SK-N-SH treated with all-trans-retinoic acid at 6 μM for 48 hours (cell line): ENCODE measurements at regions not wholly inside any gene's neighbourhood (a gene's known extent, or its start where the extent isn't known, plus 50 kb on each side); places are given as distances from the start of the nearest gene placed in this dataset.

ENCODE experiments used
- ATAC-seq: fragments of 200-7000 bp; cut with Tn5 transposase; 3 replicates; pipeline ENCODE4 v1.9.1; 2020; ENCODE audit warnings: mild to moderate bottlenecking, moderate library complexity
- ARNTL ChIP-seq: fragments of 450-650 bp; formaldehyde crosslinking; IDR thresholded peaks from 2 replicates; pipeline ENCODE4 v1.5.0; 2020; ENCODE audit warnings: low read depth, mild to moderate bottlenecking, moderate library complexity, borderline replicate concordance
- BACH2 ChIP-seq: fragments of 250-450 bp; sonication (Bioruptor Pico); IDR thresholded peaks from 2 replicates; pipeline ENCODE4 v1.9.0; 2021; ENCODE audit warnings: mild to moderate bottlenecking, borderline replicate concordance
- CSDC2 ChIP-seq: fragments of 250-450 bp; sonication (Bioruptor Pico); IDR thresholded peaks from 2 replicates; pipeline ENCODE4 v1.5.0; 2020; ENCODE audit warnings: mild to moderate bottlenecking, moderate library complexity
- ESRRG ChIP-seq: fragments of 250-450 bp; sonication (Bioruptor Pico); IDR thresholded peaks from 2 replicates; pipeline ENCODE4 v1.6.1; 2021; ENCODE audit warnings: mild to moderate bottlenecking
- GLIS3 ChIP-seq: fragments of 250-450 bp; sonication (Bioruptor Pico); IDR thresholded peaks from 2 replicates; pipeline ENCODE4 v1.5.0; 2020; ENCODE audit warnings: mild to moderate bottlenecking, moderate library complexity
- ISL1 ChIP-seq: fragments of 250-450 bp; sonication (Bioruptor Pico); IDR thresholded peaks from 2 replicates; pipeline ENCODE4 v2.1.2; 2022; ENCODE audit warnings: mild to moderate bottlenecking, moderate library complexity
- PPARA ChIP-seq: fragments of 250-450 bp; sonication (Bioruptor Pico); IDR thresholded peaks from 2 replicates; pipeline ENCODE4 v1.5.0; 2020; ENCODE audit warnings: mild to moderate bottlenecking, borderline replicate concordance
- RARB ChIP-seq: fragments of 250-450 bp; sonication (Bioruptor Pico); IDR thresholded peaks from 2 replicates; pipeline ENCODE4 v1.8.0; 2021; ENCODE audit warnings: mild to moderate bottlenecking, moderate library complexity
- SNAI2 ChIP-seq: fragments of 250-450 bp; sonication (Bioruptor Pico); IDR thresholded peaks from 2 replicates; pipeline ENCODE4 v1.5.0; 2020; ENCODE audit warnings: mild to moderate bottlenecking, moderate library complexity
- TCF4 ChIP-seq: fragments of 250-450 bp; sonication (Bioruptor Pico); IDR thresholded peaks from 2 replicates; pipeline ENCODE4 v1.8.0; 2021; ENCODE audit warnings: mild to moderate bottlenecking, moderate library complexity, borderline replicate concordance
- TOX ChIP-seq: fragments of 250-450 bp; sonication (Bioruptor Pico); IDR thresholded peaks from 2 replicates; pipeline ENCODE4 v1.8.0; 2021; ENCODE audit warnings: mild to moderate bottlenecking, moderate library complexity, borderline replicate concordance
- ZC3H10 ChIP-seq: fragments of 250-450 bp; sonication (Bioruptor Pico); IDR thresholded peaks from 2 replicates; pipeline ENCODE4 v1.5.1; 2021; ENCODE audit warnings: mild to moderate bottlenecking, moderate library complexity
- ZFP3 ChIP-seq: fragments of 250-450 bp; sonication (Bioruptor Pico); IDR thresholded peaks from 2 replicates; pipeline ENCODE4 v1.5.0; 2020; ENCODE audit warnings: mild to moderate bottlenecking, moderate library complexity
- ZNF565 ChIP-seq: fragments of 450-650 bp; formaldehyde crosslinking; conservative IDR thresholded peaks from 2 replicates; pipeline ENCODE4 v1.5.0; 2020; ENCODE audit warnings: low read depth, mild to moderate bottlenecking, moderate library complexity
- ZNF70 ChIP-seq: fragments of 450-650 bp; formaldehyde crosslinking; IDR thresholded peaks from 2 replicates; pipeline ENCODE4 v1.5.0; 2020; ENCODE audit warnings: mild to moderate bottlenecking, moderate library complexity
- ZNF8 ChIP-seq: fragments of 450-650 bp; formaldehyde crosslinking; IDR thresholded peaks from 2 replicates; pipeline ENCODE4 v1.5.0; 2020; ENCODE audit warnings: mild to moderate bottlenecking, moderate library complexity
- TF ChIP-seq, protein P1 (sequence below): fragments of 250-450 bp; sonication (Bioruptor Pico); IDR thresholded peaks from 2 replicates; pipeline ENCODE4 v1.5.0; 2020; ENCODE audit warnings: mild to moderate bottlenecking, moderate library complexity
- TF ChIP-seq, protein P2 (sequence below): fragments of 250-450 bp; sonication (Bioruptor Pico); IDR thresholded peaks from 2 replicates; pipeline ENCODE4 v1.5.1; 2020; ENCODE audit warnings: low read depth, mild to moderate bottlenecking, moderate library complexity
- TF ChIP-seq, protein P3 (sequence below): fragments of 250-450 bp; sonication (Bioruptor Pico); IDR thresholded peaks from 2 replicates; pipeline ENCODE4 v1.8.0; 2020; ENCODE audit warnings: mild to moderate bottlenecking, moderate library complexity, borderline replicate concordance
- TF ChIP-seq, protein P4 (sequence below): fragments of 250-450 bp; sonication (Bioruptor Pico); IDR thresholded peaks from 2 replicates; pipeline ENCODE4 v1.8.0; 2021; ENCODE audit warnings: low read depth, mild to moderate bottlenecking, moderate library complexity, borderline replicate concordance

DNA sequence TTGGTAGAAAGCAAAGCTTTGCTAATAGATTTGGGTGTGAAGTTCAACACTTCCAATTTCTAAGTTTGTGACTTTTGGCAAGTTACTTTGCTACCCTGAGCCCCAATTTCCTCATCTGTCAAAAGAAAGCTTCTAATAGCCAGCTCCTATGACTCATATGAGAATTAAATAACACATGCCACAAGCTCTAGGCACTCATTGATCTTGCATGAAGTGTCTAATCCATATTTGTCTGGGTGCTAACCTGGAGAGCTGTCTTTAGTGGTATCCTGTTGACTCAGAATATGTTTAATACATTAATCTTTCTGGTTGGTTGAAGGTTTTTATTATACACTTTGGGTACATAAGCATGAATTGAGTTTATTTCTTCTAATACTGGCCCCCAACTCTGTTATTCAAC, 188.8 kb downstream of the POSTN start:
- ATAC-seq: no peak

DNA sequence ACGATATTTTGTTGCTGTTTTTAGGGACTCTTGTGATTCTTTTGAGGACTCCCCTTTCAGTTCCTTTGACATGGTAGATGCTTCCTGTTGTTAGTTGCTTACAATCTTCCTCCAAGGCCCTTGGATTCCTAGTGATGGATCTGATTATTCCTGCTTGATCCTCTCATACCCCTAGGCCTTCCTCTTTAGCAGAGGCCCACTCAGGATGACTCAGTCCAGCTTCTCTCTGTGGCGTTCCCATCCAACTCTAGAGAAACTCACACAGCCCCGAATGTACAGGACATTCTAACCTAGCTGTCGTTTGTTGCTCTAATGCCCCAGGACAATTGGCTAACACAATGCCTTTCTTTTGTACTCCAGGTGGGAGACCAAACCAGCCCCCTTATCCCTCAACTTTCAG, 191.4 kb downstream of the POSTN start:
- TF ChIP-seq TCF4 (CRISPR knock-in tag) (no peak), ZNF8 (CRISPR knock-in tag) (no peak), ARNTL (CRISPR knock-in tag) (no peak)
- TF ChIP-seq, protein P1, sequence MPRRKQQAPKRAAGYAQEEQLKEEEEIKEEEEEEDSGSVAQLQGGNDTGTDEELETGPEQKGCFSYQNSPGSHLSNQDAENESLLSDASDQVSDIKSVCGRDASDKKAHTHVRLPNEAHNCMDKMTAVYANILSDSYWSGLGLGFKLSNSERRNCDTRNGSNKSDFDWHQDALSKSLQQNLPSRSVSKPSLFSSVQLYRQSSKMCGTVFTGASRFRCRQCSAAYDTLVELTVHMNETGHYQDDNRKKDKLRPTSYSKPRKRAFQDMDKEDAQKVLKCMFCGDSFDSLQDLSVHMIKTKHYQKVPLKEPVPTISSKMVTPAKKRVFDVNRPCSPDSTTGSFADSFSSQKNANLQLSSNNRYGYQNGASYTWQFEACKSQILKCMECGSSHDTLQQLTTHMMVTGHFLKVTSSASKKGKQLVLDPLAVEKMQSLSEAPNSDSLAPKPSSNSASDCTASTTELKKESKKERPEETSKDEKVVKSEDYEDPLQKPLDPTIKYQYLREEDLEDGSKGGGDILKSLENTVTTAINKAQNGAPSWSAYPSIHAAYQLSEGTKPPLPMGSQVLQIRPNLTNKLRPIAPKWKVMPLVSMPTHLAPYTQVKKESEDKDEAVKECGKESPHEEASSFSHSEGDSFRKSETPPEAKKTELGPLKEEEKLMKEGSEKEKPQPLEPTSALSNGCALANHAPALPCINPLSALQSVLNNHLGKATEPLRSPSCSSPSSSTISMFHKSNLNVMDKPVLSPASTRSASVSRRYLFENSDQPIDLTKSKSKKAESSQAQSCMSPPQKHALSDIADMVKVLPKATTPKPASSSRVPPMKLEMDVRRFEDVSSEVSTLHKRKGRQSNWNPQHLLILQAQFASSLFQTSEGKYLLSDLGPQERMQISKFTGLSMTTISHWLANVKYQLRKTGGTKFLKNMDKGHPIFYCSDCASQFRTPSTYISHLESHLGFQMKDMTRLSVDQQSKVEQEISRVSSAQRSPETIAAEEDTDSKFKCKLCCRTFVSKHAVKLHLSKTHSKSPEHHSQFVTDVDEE: no peak
- ATAC-seq: no peak

More for the DNA sequence above, 188.8 kb downstream of the POSTN start:
- TF ChIP-seq GLIS3: no peak
- no peak for TF ChIP-seq ZC3H10 (CRISPR knock-in tag)
- TF ChIP-seq ZNF565: no peak
- TF ChIP-seq, protein P1: no peak
- TF ChIP-seq, protein P2, sequence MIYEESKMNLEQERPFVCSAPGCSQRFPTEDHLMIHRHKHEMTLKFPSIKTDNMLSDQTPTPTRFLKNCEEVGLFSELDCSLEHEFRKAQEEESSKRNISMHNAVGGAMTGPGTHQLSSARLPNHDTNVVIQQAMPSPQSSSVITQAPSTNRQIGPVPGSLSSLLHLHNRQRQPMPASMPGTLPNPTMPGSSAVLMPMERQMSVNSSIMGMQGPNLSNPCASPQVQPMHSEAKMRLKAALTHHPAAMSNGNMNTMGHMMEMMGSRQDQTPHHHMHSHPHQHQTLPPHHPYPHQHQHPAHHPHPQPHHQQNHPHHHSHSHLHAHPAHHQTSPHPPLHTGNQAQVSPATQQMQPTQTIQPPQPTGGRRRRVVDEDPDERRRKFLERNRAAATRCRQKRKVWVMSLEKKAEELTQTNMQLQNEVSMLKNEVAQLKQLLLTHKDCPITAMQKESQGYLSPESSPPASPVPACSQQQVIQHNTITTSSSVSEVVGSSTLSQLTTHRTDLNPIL (CRISPR knock-in tag): no peak
- no peak for TF ChIP-seq ZFP3
- TF ChIP-seq ARNTL (CRISPR knock-in tag): no peak
- TF ChIP-seq BACH2 (CRISPR knock-in tag): no peak
- no peak for TF ChIP-seq ESRRG (CRISPR knock-in tag)
- TF ChIP-seq SNAI2: no peak
- TF ChIP-seq ZNF70 (CRISPR knock-in tag): no peak
- TF ChIP-seq RARB (CRISPR knock-in tag): no peak
- TF ChIP-seq, protein P3, sequence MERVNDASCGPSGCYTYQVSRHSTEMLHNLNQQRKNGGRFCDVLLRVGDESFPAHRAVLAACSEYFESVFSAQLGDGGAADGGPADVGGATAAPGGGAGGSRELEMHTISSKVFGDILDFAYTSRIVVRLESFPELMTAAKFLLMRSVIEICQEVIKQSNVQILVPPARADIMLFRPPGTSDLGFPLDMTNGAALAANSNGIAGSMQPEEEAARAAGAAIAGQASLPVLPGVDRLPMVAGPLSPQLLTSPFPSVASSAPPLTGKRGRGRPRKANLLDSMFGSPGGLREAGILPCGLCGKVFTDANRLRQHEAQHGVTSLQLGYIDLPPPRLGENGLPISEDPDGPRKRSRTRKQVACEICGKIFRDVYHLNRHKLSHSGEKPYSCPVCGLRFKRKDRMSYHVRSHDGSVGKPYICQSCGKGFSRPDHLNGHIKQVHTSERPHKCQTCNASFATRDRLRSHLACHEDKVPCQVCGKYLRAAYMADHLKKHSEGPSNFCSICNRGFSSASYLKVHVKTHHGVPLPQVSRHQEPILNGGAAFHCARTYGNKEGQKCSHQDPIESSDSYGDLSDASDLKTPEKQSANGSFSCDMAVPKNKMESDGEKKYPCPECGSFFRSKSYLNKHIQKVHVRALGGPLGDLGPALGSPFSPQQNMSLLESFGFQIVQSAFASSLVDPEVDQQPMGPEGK (CRISPR knock-in tag): no peak
- no peak for TF ChIP-seq TOX (CRISPR knock-in tag)
- TF ChIP-seq ISL1 (CRISPR knock-in tag): no peak

DNA sequence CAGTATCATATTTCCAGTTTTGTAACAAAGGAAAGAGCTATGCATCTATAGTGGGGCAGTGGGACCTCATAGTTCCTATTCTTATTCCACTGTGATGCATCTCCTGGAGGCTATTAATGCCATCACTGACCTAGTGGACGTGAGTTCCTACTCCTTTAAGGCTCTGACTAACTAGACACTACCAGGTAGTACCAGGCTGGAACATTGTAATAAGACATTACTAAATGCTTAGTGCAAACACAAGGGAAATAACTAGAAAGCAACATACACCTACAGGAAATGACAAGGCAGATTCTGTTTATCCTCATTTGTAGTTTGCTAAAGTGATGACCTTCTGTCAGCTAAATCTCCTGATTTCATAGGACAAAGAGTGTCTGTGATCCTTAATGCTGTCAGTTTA, 192.5 kb downstream of the POSTN start:
- ATAC-seq: no peak
- TF ChIP-seq ZNF565 (no peak), ZNF70 (CRISPR knock-in tag) (no peak), ZFP3 (no peak), ESRRG (CRISPR knock-in tag) (no peak), GLIS3 (no peak), BACH2 (CRISPR knock-in tag) (no peak), CSDC2 (CRISPR knock-in tag) (no peak), SNAI2 (no peak), ZC3H10 (CRISPR knock-in tag) (no peak), PPARA (CRISPR knock-in tag) (no peak), RARB (CRISPR knock-in tag) (no peak)
- TF ChIP-seq, protein P2 (CRISPR knock-in tag): no peak
- TF ChIP-seq, protein P1: no peak
- TF ChIP-seq, protein P4, sequence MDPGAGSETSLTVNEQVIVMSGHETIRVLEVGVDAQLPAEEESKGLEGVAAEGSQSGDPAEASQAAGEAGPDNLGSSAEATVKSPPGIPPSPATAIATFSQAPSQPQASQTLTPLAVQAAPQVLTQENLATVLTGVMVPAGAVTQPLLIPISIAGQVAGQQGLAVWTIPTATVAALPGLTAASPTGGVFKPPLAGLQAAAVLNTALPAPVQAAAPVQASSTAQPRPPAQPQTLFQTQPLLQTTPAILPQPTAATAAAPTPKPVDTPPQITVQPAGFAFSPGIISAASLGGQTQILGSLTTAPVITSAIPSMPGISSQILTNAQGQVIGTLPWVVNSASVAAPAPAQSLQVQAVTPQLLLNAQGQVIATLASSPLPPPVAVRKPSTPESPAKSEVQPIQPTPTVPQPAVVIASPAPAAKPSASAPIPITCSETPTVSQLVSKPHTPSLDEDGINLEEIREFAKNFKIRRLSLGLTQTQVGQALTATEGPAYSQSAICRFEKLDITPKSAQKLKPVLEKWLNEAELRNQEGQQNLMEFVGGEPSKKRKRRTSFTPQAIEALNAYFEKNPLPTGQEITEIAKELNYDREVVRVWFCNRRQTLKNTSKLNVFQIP (CRISPR knock-in tag): no peak
- TF ChIP-seq, protein P3 (CRISPR knock-in tag): no peak
